ENCODE measurements at regions not wholly inside any gene's neighbourhood (a gene's known extent, or its start where the extent isn't known, plus 50 kb on each side); places are given as distances from the start of the nearest gene placed in this dataset.
A peak's percentile ranks its signal among the peaks of the same experiment; 100 is the strongest.

DNA sequence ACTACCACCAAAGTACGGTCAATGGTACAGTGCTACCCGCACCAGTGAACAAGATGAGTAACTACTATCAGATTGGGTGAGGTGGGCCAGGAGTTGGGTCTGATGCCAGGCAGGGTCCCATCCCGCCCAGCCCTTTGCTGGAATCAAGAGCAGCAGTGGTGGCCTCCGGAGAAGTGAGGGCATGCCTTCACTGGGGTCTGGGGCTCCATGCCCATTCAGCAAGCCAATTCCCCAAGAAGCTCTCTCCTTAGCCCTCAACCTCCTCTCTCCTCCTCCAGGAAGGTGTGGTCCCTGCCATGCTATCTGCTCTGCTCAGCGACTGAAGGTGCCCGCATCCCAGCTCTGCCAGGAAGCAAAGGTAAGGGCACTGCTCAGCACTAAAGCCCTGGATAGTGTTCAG, 62.7 kb upstream of the CPLX2 start:
- no peak for DNase-seq

DNA sequence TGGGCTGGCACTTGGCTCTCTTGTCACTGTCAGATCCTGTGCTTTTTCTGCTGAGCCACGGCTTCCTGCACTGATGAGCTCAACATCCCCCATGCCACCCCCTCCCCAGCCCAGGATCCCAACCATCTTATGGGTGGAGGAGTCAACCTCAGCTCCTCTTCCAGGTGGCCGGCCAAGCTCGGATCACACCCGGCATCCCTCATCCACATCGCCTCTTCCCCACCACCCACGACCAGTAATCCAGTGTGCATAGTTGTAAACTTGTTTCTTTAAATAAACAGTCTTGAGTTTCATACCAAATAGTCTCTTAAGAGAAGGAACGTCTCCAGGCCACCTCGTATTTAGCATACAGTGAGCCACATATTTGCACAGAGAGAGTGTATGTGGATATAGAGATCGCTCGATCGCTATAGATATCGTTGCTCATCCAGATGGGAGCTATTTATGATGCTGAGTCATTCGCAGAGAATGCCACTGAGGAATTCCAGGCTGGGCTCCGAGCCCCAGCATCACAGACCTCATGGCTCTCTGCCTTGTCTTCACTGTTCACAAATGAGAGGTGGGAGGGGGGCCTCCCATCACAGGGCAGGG, 61.8 kb upstream of the CPLX2 start:
- DNase-seq: peak; percentile 71

DNA sequence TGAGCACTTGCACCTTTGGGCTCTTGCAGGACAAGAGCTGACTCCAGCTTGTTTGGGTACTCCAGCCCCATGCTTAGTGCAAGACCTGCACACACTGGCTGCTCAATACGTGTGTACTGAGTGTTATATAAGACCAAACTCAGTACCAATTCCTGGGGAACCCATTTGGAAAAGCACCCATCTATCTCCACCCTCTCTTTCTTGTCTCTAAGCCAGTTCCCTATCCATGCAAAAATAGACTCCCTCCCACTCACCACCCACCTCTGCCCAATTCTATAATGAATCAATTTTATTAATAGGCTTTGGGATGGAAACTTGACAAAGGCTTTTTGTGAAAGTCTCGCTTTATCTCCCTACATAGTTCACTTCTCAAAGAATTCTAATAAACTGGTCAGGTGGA, 60.9 kb upstream of the CPLX2 start:
- DNase-seq: no peak

DNA sequence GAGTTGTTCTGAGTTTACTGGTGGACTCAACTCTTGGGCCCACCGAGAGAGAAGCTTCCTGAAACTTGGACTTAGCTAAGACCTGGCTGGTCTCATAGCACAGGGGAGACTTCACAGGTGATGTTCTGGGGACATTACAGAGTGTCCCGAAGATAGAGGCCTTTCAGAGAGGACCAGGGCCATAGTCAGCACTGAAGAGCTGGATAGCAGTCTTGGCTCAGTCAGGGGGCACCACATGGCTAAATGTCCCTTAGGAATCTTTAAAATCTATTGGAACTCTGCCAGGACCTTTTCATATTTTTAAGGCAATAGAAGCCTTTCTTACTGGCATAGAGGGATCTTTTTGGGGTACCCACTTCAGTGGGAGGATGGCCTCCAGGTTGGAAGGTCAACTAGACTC, 59.8 kb upstream of the CPLX2 start:
- no peak for DNase-seq

DNA sequence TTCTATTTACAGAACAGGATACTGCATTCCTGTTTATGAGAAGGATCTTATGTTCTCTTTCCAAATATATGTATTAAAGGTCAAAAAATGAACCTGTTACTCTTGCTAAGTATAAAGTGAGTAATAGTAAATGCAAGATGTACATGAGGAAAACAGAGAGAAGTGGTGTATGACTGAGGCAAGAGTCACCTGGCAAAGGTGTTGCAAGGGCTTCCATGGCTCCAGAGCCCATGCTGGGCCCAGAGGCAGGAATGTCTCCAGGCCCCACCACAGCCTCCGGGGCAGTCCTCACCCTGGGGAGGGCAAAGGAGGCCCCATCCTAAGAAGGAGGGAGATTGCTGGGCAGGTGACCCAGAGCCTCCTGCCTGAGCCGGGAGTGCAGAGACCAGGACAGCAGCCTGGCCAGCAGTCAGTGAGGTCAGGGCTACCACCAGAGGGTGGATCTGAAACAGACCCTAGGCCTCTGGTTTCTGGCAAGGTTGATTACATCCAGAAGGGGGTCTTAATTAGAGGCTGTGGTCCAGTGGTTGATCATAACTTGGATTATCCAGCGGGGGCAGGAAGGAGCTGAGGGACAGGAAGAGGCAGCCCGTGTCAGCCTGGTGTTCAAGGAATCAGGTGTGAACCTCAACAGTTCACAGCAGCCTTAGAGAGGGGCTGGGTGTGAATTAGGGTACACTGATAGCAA, 57.3 kb upstream of the CPLX2 start:
- DNase-seq: no peak

DNA sequence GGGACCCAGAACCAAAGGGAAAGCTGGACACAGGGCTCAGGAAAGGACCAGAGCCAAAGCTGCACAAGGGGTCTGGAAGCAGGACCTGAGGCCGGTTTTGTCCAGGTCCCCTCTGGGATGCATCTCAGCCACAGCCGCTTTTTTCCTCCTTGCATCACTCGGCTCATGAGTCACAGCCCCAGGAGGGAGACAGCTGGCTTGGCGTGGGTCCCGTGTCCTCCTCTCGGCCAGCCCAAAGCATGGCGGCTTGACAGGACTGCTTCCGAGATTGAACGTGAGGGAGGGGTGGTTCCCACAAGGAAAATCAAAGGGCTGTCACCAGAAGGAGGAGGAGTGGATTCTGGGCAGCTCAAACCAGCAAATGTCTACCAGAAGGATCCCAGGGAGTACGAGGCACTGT, 56.7 kb upstream of the CPLX2 start:
- peak; percentile 50 for DNase-seq

DNA sequence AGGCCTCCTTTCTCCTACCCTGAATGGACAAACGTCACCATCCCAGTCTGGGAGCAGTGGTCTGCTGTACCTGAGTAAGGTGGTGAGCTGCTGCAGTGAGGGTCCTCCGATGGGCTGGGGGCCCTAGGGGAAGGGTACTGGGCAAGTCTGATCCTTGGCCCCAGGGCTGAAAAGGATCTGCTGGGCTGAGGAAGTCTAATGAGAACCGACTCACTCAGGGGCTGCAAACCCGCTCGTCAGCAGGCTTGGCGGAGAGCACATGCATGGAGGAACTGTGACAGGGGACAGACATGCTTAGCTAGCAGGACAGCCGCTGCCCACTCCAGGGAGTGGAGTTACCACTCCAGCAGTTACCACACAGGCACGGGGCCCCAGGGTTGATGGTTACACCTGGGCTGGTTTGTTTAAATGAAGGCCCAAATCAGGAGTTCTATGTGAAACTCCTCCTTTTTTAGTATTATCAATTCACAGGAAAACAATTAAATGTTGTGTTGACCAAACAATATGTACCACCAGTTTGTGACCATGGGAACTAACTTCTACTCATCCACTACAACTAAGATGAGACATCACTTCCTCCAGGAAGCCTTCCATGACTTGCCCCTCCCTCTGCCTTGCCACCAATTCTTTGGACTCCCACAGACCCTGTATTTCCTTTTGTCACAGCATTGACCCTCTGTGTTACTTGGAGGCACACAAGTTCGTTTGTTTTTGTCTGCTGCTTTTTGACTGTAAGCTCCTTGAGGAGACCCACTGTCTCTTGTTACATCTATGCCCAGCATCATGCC, 56.1 kb upstream of the CPLX2 start:
- DNase-seq: no peak

DNA sequence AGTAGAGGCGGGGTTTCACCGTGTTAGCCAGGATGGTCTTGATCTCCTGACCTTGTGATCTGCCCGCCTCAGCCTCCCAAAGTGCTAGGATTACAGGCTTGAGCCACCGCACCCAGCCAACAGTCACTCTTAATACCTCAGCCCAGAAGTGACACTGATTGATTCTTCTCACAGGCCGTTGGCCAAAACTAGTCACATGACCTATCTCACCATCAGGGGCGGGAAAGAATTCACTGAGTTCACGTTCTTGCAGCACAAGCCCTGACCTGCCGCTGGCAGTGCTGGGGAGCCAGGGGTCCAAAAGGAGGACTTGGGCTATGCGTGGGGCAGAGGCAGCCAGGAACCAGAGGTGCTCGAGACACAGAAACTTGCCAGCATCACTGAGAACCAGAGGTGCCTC, 55.0 kb upstream of the CPLX2 start:
- DNase-seq: no peak

DNA sequence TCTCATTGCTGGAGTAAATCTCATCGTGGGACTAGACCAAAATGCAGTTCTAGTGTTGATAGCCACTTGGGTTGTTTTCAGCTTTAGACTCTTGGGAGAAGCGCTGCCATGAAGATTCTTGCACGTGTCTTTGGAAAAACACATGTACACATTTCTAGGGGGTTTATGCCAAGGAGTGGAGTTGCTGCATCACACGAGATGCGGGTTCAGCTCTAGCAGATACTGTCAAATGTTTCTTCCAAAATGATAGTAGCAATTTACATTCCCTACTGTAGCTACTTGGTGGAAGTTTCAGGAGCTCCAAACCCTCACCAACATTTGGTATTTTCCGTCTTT, 52.3 kb upstream of the CPLX2 start:
- no peak for DNase-seq

DNA sequence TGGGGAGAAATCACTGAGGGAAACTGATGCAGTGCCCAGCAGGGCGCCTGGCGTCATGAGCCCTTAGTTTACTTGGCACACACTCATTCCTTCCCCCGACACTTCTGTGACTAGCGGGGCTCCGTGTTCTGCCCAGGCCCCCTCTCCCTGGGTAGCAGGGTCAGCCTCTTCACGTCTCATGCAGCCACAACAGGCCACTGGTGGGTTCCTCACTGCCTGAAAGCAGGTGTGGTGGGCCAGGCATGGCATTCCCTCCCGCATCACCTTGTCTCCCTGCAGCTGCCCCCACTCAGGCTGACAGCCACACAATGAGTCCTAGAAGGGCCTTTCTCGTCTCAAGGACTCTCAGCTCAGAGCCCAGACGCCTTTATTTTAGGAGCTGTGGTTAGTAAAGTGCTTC, 51.1 kb upstream of the CPLX2 start:
- no peak for DNase-seq

All from T1000 (cell line).